ENCODE measurements at regions not wholly inside any gene's neighbourhood (a gene's known extent, or its start where the extent isn't known, plus 50 kb on each side); places are given as distances from the start of the nearest gene placed in this dataset.
A peak's percentile ranks its signal among the peaks of the same experiment; 100 is the strongest.

DNA sequence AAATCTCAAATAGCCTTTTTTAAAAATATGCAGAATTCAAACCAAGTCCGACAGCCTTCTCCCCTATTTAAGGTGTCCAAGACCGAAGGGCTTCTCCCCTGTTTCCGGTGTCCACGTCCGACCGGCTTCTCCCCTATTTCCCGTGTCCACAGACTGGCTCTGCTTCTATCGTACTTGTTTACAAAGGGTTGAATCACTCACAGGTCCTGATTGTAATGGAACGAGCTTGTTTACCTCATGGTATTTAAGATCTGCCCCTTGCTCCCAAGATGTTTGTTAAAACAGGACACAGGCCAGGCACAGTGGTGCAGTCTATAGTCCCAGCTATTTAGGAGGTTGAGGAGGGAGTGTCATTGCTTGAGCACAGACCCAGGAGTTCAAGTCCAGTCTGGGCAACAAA, 90.4 kb upstream of the ROBO2 start:
- no peak overlapping the region for H2AK5ac ChIP-seq (ENCODE audit: low read depth, low read length)
- H3K4me2 ChIP-seq (ENCODE audit: insufficient read depth, low read length, poor library complexity, severe bottlenecking), result no peak overlapping the region
- no peaks in the 10 kb centered on the region for H3K27me3 ChIP-seq (ENCODE audit: control insufficient read depth in 3 of 3, insufficient read depth in 3 of 3, low read depth in 1 of 3, low read length in 3 of 3)
- H3K9ac ChIP-seq (ENCODE audit: low read depth, low read length, poor library complexity), result no peak overlapping the region
- H3K14ac ChIP-seq (ENCODE audit: low read length), result no peak overlapping the region
- no peak overlapping the region for H4K8ac ChIP-seq (ENCODE audit: low read depth, low read length)
- H2AFZ ChIP-seq (ENCODE audit: low read length), result peak overlapping the region; percentile 33
- H2BK5ac ChIP-seq (ENCODE audit: low read length), result no peak overlapping the region
- H2BK120ac ChIP-seq (ENCODE audit: low read depth, low read length), result no peak overlapping the region
- no peak overlapping the region for H3K4ac ChIP-seq (ENCODE audit: low read length)
- no peak overlapping the region for H4K91ac ChIP-seq (ENCODE audit: low read depth, low read length, poor library complexity)
- H2BK15ac ChIP-seq (ENCODE audit: low read length), result no peak overlapping the region
- no peak overlapping the region for H3K4me3 ChIP-seq (ENCODE audit: low read length in 2 of 2)
- no peak overlapping the region for H2BK12ac ChIP-seq (ENCODE audit: low read length)
- WGBS, 2 donors (ENCODE audit: extremely low coverage in 2 of 2, insufficient read length in 2 of 2, insufficient replicate concordance in 1 of 2), result no CpG with 5 or more reads among the region's 9 CpGs
- DNase-seq (ENCODE audit: low spot score), result no peak
- no peaks in the 10 kb centered on the region for H3K4me1 ChIP-seq (ENCODE audit: control insufficient read depth in 2 of 2, insufficient read depth in 1 of 2, low read depth in 1 of 2, low read length in 2 of 2)
- no peak overlapping the region for H3K23ac ChIP-seq (ENCODE audit: low read depth, low read length, poor library complexity)
- H3K79me1 ChIP-seq (ENCODE audit: low read depth, low read length), result no peaks in the 10 kb centered on the region
- H3K9me3 ChIP-seq (replicated peaks in 1 of 2; ENCODE audit: control insufficient read depth in 2 of 2, insufficient read depth in 1 of 2, low read depth in 1 of 2, low read length in 2 of 2), result no peaks in the 10 kb centered on the region
- H3K27ac ChIP-seq (replicated peaks; ENCODE audit: low read length), result no peak overlapping the region
- no peak overlapping the region for H3K18ac ChIP-seq (ENCODE audit: low read length)
- no peaks in the 10 kb centered on the region for H3K36me3 ChIP-seq (replicated peaks in 1 of 2; ENCODE audit: control insufficient read depth in 2 of 2, insufficient read depth in 2 of 2, low read length in 2 of 2)

DNA sequence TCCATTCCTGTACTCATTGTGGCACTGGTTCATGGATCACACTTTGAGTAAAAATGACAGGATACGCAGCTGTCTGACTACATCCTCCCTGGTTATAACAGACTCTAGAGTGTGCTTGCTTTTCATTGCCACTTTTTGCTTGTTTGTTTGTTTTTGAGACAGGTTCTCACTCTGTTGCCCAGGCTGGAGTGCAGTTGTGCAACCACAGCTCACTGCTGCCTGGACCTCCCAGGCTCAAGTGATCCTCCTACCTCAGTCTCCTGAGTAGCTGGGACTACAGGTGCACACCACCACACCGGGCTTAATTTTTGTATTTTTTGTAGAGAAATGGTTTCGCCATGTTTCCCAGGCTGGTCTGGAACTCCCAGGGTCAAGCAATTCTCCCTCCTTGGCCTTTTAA, 89.3 kb upstream of the ROBO2 start:
- Histone ChIP-seq H2BK12ac (ENCODE audit: low read length) (no peak overlapping the region), H3K9ac (ENCODE audit: low read depth, low read length, poor library complexity) (no peak overlapping the region), H3K14ac (ENCODE audit: low read length) (no peak overlapping the region), H4K91ac (ENCODE audit: low read depth, low read length, poor library complexity) (no peak overlapping the region), H2AK5ac (ENCODE audit: low read depth, low read length) (no peak overlapping the region), H3K79me1 (ENCODE audit: low read depth, low read length) (no peaks in the 10 kb centered on the region), H3K23ac (ENCODE audit: low read depth, low read length, poor library complexity) (no peak overlapping the region), H3K4ac (ENCODE audit: low read length) (no peak overlapping the region), H4K8ac (ENCODE audit: low read depth, low read length) (no peak overlapping the region), H3K27me3 (ENCODE audit: control insufficient read depth in 3 of 3, insufficient read depth in 3 of 3, low read depth in 1 of 3, low read length in 3 of 3) (no peaks in the 10 kb centered on the region), H3K4me2 (ENCODE audit: insufficient read depth, low read length, poor library complexity, severe bottlenecking) (no peak overlapping the region), H2AFZ (ENCODE audit: low read length) (no peak overlapping the region), H2BK120ac (ENCODE audit: low read depth, low read length) (no peak overlapping the region), H3K4me1 (ENCODE audit: control insufficient read depth in 2 of 2, insufficient read depth in 1 of 2, low read depth in 1 of 2, low read length in 2 of 2) (no peaks in the 10 kb centered on the region), H3K27ac (replicated peaks; ENCODE audit: low read length) (no peak overlapping the region), H2BK5ac (ENCODE audit: low read length) (no peak overlapping the region), H2BK15ac (ENCODE audit: low read length) (no peak overlapping the region), H3K36me3 (replicated peaks in 1 of 2; ENCODE audit: control insufficient read depth in 2 of 2, insufficient read depth in 2 of 2, low read length in 2 of 2) (no peaks in the 10 kb centered on the region), H3K4me3 (ENCODE audit: low read length in 2 of 2) (no peak overlapping the region), H3K18ac (ENCODE audit: low read length) (no peak overlapping the region), H3K9me3 (replicated peaks in 1 of 2; ENCODE audit: control insufficient read depth in 2 of 2, insufficient read depth in 1 of 2, low read depth in 1 of 2, low read length in 2 of 2) (no peaks in the 10 kb centered on the region)
- WGBS, 2 donors (ENCODE audit: extremely low coverage in 2 of 2, insufficient read length in 2 of 2, insufficient replicate concordance in 1 of 2), result no CpG with 5 or more reads among the region's 3 CpGs
- DNase-seq (ENCODE audit: low spot score), result no peak

DNA sequence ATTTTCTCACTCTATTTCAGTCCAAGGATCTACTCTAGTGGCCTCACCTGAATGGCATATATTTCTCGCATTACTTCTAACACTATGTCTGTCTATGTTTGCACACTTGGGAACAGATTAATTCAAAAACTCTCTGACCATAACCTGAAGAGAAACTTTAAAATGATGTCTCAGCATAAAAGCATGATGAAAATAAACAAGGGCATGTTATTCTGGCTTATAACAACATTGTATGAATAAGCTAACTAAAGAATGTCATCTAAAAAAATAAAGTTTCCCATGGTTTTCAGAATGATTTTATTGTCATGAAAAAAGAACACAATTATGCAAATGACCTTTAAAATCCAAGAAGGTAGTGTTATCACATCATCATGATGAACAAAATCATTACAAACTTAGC, 85.5 kb upstream of the ROBO2 start:
- no peak overlapping the region for H3K18ac ChIP-seq (ENCODE audit: low read length)
- WGBS, 2 donors (ENCODE audit: extremely low coverage in 2 of 2, insufficient read length in 2 of 2, insufficient replicate concordance in 1 of 2), result no CpG with 5 or more reads among the region's 1 CpG

DNA sequence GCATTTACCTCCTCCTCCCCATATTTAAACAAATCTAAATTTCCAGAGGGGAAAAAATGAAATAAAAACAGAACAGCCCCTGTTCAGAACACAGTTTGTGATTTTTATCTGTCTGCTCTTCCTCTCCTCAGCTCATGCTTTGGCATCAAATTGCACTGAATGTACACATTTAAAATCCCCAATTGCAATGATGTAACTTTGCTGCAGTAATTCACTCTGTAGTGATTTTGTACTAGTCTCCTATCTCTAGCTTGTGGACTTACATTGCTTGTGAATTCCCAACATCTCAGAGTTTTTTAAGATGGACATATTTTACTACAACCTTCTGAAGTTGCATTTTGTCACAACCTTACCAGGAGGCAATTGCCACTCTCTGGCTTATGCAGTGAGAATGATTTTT, 81.6 kb upstream of the ROBO2 start:
- H3K9me3 ChIP-seq (replicated peaks in 1 of 2; ENCODE audit: control insufficient read depth in 2 of 2, insufficient read depth in 1 of 2, low read depth in 1 of 2, low read length in 2 of 2), result no peaks in the 10 kb centered on the region

More for the DNA sequence above, 85.5 kb upstream of the ROBO2 start:
- no peak overlapping the region for H3K4ac ChIP-seq (ENCODE audit: low read length)
- no peak overlapping the region for H3K9ac ChIP-seq (ENCODE audit: low read depth, low read length, poor library complexity)
- no peaks in the 10 kb centered on the region for H3K4me1 ChIP-seq (ENCODE audit: control insufficient read depth in 2 of 2, insufficient read depth in 1 of 2, low read depth in 1 of 2, low read length in 2 of 2)
- H3K36me3 ChIP-seq (replicated peaks in 1 of 2; ENCODE audit: control insufficient read depth in 2 of 2, insufficient read depth in 2 of 2, low read length in 2 of 2), result no peaks in the 10 kb centered on the region
- no peaks in the 10 kb centered on the region for H3K27me3 ChIP-seq (ENCODE audit: control insufficient read depth in 3 of 3, insufficient read depth in 3 of 3, low read depth in 1 of 3, low read length in 3 of 3)
- no peaks in the 10 kb centered on the region for H3K9me3 ChIP-seq (replicated peaks in 1 of 2; ENCODE audit: control insufficient read depth in 2 of 2, insufficient read depth in 1 of 2, low read depth in 1 of 2, low read length in 2 of 2)
- no peak overlapping the region for H3K4me3 ChIP-seq (ENCODE audit: low read length in 2 of 2)
- H3K27ac ChIP-seq (replicated peaks; ENCODE audit: low read length), result no peak overlapping the region
- H3K4me2 ChIP-seq (ENCODE audit: insufficient read depth, low read length, poor library complexity, severe bottlenecking), result no peak overlapping the region
- H3K79me1 ChIP-seq (ENCODE audit: low read depth, low read length), result no peaks in the 10 kb centered on the region
- H2BK5ac ChIP-seq (ENCODE audit: low read length), result no peak overlapping the region
- H2BK120ac ChIP-seq (ENCODE audit: low read depth, low read length), result no peak overlapping the region
- no peak overlapping the region for H4K8ac ChIP-seq (ENCODE audit: low read depth, low read length)
- H3K14ac ChIP-seq (ENCODE audit: low read length), result no peak overlapping the region
- H2BK15ac ChIP-seq (ENCODE audit: low read length), result no peak overlapping the region
- H2AK5ac ChIP-seq (ENCODE audit: low read depth, low read length), result no peak overlapping the region
- no peak overlapping the region for H4K91ac ChIP-seq (ENCODE audit: low read depth, low read length, poor library complexity)
- H2BK12ac ChIP-seq (ENCODE audit: low read length), result no peak overlapping the region
- H3K23ac ChIP-seq (ENCODE audit: low read depth, low read length, poor library complexity), result no peak overlapping the region
- H2AFZ ChIP-seq (ENCODE audit: low read length), result no peak overlapping the region
- no peak for DNase-seq (ENCODE audit: low spot score)

More for the DNA sequence above, 81.6 kb upstream of the ROBO2 start:
- Histone ChIP-seq H2BK15ac (ENCODE audit: low read length) (no peak overlapping the region), H3K79me1 (ENCODE audit: low read depth, low read length) (no peaks in the 10 kb centered on the region), H2BK5ac (ENCODE audit: low read length) (no peak overlapping the region), H3K36me3 (replicated peaks in 1 of 2; ENCODE audit: control insufficient read depth in 2 of 2, insufficient read depth in 2 of 2, low read length in 2 of 2) (no peaks in the 10 kb centered on the region), H3K4me1 (ENCODE audit: control insufficient read depth in 2 of 2, insufficient read depth in 1 of 2, low read depth in 1 of 2, low read length in 2 of 2) (no peaks in the 10 kb centered on the region), H3K14ac (ENCODE audit: low read length) (no peak overlapping the region), H2AFZ (ENCODE audit: low read length) (peak overlapping the region; percentile 12), H3K18ac (ENCODE audit: low read length) (no peak overlapping the region), H3K23ac (ENCODE audit: low read depth, low read length, poor library complexity) (no peak overlapping the region), H3K27me3 (ENCODE audit: control insufficient read depth in 3 of 3, insufficient read depth in 3 of 3, low read depth in 1 of 3, low read length in 3 of 3) (no peaks in the 10 kb centered on the region), H3K4me2 (ENCODE audit: insufficient read depth, low read length, poor library complexity, severe bottlenecking) (no peak overlapping the region), H3K27ac (replicated peaks; ENCODE audit: low read length) (no peak overlapping the region), H4K8ac (ENCODE audit: low read depth, low read length) (no peak overlapping the region), H4K91ac (ENCODE audit: low read depth, low read length, poor library complexity) (no peak overlapping the region), H3K9ac (ENCODE audit: low read depth, low read length, poor library complexity) (no peak overlapping the region), H2BK120ac (ENCODE audit: low read depth, low read length) (no peak overlapping the region), H3K4me3 (ENCODE audit: low read length in 2 of 2) (no peak overlapping the region), H3K4ac (ENCODE audit: low read length) (no peak overlapping the region), H2AK5ac (ENCODE audit: low read depth, low read length) (no peak overlapping the region), H2BK12ac (ENCODE audit: low read length) (no peak overlapping the region)
- no peak for DNase-seq (ENCODE audit: low spot score)

Data from neuronal stem cell (in vitro differentiated cells).